ENCODE measurements at regions not wholly inside any gene's neighbourhood (a gene's known extent, or its start where the extent isn't known, plus 50 kb on each side); places are given as distances from the start of the nearest gene placed in this dataset.

- no peak overlapping the region for H3K27ac Mint-ChIP-seq (ENCODE audit: unreplicated experiment)
- H3K27me3 ChIP-seq (ENCODE audit: insufficient read depth, low read length): peaks cover 2% of the 10 kb centered on the region
- H3K27me3 Mint-ChIP-seq (ENCODE audit: low read depth, unreplicated experiment): peaks cover 13% of the 10 kb centered on the region
- TF ChIP-seq, protein P1, sequence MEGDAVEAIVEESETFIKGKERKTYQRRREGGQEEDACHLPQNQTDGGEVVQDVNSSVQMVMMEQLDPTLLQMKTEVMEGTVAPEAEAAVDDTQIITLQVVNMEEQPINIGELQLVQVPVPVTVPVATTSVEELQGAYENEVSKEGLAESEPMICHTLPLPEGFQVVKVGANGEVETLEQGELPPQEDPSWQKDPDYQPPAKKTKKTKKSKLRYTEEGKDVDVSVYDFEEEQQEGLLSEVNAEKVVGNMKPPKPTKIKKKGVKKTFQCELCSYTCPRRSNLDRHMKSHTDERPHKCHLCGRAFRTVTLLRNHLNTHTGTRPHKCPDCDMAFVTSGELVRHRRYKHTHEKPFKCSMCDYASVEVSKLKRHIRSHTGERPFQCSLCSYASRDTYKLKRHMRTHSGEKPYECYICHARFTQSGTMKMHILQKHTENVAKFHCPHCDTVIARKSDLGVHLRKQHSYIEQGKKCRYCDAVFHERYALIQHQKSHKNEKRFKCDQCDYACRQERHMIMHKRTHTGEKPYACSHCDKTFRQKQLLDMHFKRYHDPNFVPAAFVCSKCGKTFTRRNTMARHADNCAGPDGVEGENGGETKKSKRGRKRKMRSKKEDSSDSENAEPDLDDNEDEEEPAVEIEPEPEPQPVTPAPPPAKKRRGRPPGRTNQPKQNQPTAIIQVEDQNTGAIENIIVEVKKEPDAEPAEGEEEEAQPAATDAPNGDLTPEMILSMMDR (IDR thresholded peaks at IDR 0.05; ENCODE audit: insufficient read depth, low read depth, low read length): no peak
- no peak for TF ChIP-seq EZH2 (IDR thresholded peaks at IDR 0.05; ENCODE audit: insufficient read depth, low read length)
- H3K9me3 Mint-ChIP-seq (ENCODE audit: unreplicated experiment): peaks cover 8% of the 10 kb centered on the region
- no peak overlapping the region for H3K27ac ChIP-seq (ENCODE audit: low read depth, low read length)
- H2AFZ ChIP-seq (ENCODE audit: low read depth, low read length): no peak overlapping the region
- DNase-seq (ENCODE audit: low read depth): no peak
- no peaks in the 10 kb centered on the region for H3K9me3 ChIP-seq (ENCODE audit: insufficient read depth, low read depth, low read length)
- FAIRE-seq: no peak
- no peaks in the 10 kb centered on the region for H4K20me1 ChIP-seq (ENCODE audit: insufficient read depth, low read length)
- H3K4me2 ChIP-seq (ENCODE audit: low read length): no peak overlapping the region
- peaks cover 10% of the 10 kb centered on the region for H3K4me1 ChIP-seq (ENCODE audit: insufficient read depth, low read length)
- no peak overlapping the region for H3K4me3 ChIP-seq (ENCODE audit: insufficient read depth, low read depth, low read length)
- H3K36me3 Mint-ChIP-seq (ENCODE audit: low read depth, unreplicated experiment): peaks cover 7% of the 10 kb centered on the region
- H3K36me3 ChIP-seq (ENCODE audit: insufficient read depth, low read length): no peaks in the 10 kb centered on the region
- H3K9ac ChIP-seq (ENCODE audit: low read length): no peak overlapping the region
- peaks cover 9% of the 10 kb centered on the region for H3K4me1 Mint-ChIP-seq (ENCODE audit: low read depth, unreplicated experiment)
- no peak overlapping the region for H3K4me3 Mint-ChIP-seq (ENCODE audit: unreplicated experiment)
- no peaks in the 10 kb centered on the region for H3K79me2 ChIP-seq (ENCODE audit: insufficient read depth, low read length)
Observed at GRCh38 chr13:40098246-40098645, 442.8 kb downstream of the COG6 start.

DNA sequence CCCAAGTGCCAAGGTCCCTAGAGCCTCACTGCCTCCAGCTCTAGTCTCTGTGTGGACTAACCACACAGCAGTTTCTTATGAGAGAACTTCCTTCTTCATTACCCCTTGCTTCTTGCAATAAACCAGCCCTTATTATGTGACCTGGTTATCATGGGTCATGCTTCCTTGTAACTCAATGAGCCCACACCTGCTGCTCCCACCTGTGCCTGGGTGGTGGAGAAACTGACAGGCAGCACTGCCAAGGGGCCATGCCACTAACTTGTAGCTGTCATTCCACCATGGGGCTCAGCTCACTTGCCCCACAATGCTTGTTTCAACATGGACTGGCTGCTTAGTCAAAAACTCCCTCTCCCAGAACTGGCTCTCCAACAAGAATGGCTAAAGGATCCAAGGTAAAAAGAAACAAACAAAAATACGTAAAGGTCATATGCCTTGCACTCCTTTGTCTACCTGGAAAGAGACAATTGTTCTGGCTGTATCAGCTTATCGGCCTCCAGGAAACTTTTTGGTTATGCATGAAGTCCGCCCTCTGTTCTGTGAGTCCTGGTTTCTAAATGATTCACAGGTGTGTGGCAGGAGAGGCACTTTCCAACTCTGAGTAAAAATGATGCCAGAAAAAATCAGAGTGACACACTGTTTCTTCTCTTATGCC, 446.4 kb downstream of the COG6 start:
- FAIRE-seq: no peak
- H2AFZ ChIP-seq (ENCODE audit: low read depth, low read length): no peak overlapping the region
- no peaks in the 10 kb centered on the region for H3K27me3 ChIP-seq (ENCODE audit: insufficient read depth, low read length)
- no peaks in the 10 kb centered on the region for H3K9me3 ChIP-seq (ENCODE audit: insufficient read depth, low read depth, low read length)
- Mint-ChIP-seq H3K9me3 (ENCODE audit: unreplicated experiment) (peaks cover 8% of the 10 kb centered on the region), H3K36me3 (ENCODE audit: low read depth, unreplicated experiment) (peaks cover 7% of the 10 kb centered on the region), H3K27ac (ENCODE audit: unreplicated experiment) (no peak overlapping the region), H3K27me3 (ENCODE audit: low read depth, unreplicated experiment) (peaks cover 4% of the 10 kb centered on the region), H3K4me3 (ENCODE audit: unreplicated experiment) (no peak overlapping the region), H3K4me1 (ENCODE audit: low read depth, unreplicated experiment) (peaks cover 12% of the 10 kb centered on the region)
- no peaks in the 10 kb centered on the region for H3K79me2 ChIP-seq (ENCODE audit: insufficient read depth, low read length)
- TF ChIP-seq EZH2 (IDR thresholded peaks at IDR 0.05; ENCODE audit: insufficient read depth, low read length): no peak
- TF ChIP-seq, protein P1 (IDR thresholded peaks at IDR 0.05; ENCODE audit: insufficient read depth, low read depth, low read length): no peak
- H4K20me1 ChIP-seq (ENCODE audit: insufficient read depth, low read length): no peaks in the 10 kb centered on the region
- H3K9ac ChIP-seq (ENCODE audit: low read length): no peak overlapping the region
- no peak for DNase-seq (ENCODE audit: low read depth)
- no peak overlapping the region for H3K4me3 ChIP-seq (ENCODE audit: insufficient read depth, low read depth, low read length)
- peaks cover 11% of the 10 kb centered on the region for H3K4me1 ChIP-seq (ENCODE audit: insufficient read depth, low read length)
- no peak overlapping the region for H3K4me2 ChIP-seq (ENCODE audit: low read length)
- H3K36me3 ChIP-seq (ENCODE audit: insufficient read depth, low read length): no peaks in the 10 kb centered on the region
- no peak overlapping the region for H3K27ac ChIP-seq (ENCODE audit: low read depth, low read length)

DNA sequence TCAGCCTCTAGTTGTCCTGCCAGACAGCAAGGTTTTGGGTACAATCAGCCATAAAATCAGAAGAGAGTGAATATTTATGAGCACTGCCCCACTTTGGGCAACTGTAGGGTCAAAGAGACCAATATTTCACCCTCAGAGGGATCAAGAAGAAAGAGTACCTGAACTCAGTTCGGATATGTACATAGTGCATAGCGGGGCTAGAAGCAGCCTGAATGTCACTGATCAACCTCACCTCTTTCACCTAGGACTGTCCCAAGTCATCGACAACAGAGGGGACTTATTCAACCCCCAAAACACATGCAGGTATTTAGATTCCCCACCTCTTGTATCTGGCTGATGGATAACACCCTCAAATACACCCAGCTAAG, 446.9 kb downstream of the COG6 start:
- H3K27ac Mint-ChIP-seq (ENCODE audit: unreplicated experiment): peak overlapping the region; percentile 82
- Histone ChIP-seq H3K27me3 (ENCODE audit: insufficient read depth, low read length) (no peaks in the 10 kb centered on the region), H3K9ac (ENCODE audit: low read length) (peak overlapping the region; percentile 16), H3K4me3 (ENCODE audit: insufficient read depth, low read depth, low read length) (no peak overlapping the region), H3K4me1 (ENCODE audit: insufficient read depth, low read length) (peaks cover 11% of the 10 kb centered on the region), H3K79me2 (ENCODE audit: insufficient read depth, low read length) (no peaks in the 10 kb centered on the region), H3K27ac (ENCODE audit: low read depth, low read length) (peak overlapping the region; percentile 63), H3K9me3 (ENCODE audit: insufficient read depth, low read depth, low read length) (no peaks in the 10 kb centered on the region), H3K4me2 (ENCODE audit: low read length) (peak overlapping the region; percentile 36), H2AFZ (ENCODE audit: low read depth, low read length) (no peak overlapping the region), H4K20me1 (ENCODE audit: insufficient read depth, low read length) (no peaks in the 10 kb centered on the region), H3K36me3 (ENCODE audit: insufficient read depth, low read length) (no peaks in the 10 kb centered on the region)
- DNase-seq (ENCODE audit: low read depth): no peak
- no peak overlapping the region for H3K4me3 Mint-ChIP-seq (ENCODE audit: unreplicated experiment)
- peaks cover 8% of the 10 kb centered on the region for H3K9me3 Mint-ChIP-seq (ENCODE audit: unreplicated experiment)
- TF ChIP-seq, protein P1 (IDR thresholded peaks at IDR 0.05; ENCODE audit: insufficient read depth, low read depth, low read length): no peak
- TF ChIP-seq EZH2 (IDR thresholded peaks at IDR 0.05; ENCODE audit: insufficient read depth, low read length): no peak
- peaks cover 12% of the 10 kb centered on the region for H3K4me1 Mint-ChIP-seq (ENCODE audit: low read depth, unreplicated experiment)
- no peak for FAIRE-seq
- peaks cover 7% of the 10 kb centered on the region for H3K36me3 Mint-ChIP-seq (ENCODE audit: low read depth, unreplicated experiment)
- peaks cover 4% of the 10 kb centered on the region for H3K27me3 Mint-ChIP-seq (ENCODE audit: low read depth, unreplicated experiment)

Measured in astrocyte (in vitro differentiated cells and primary cell).